ENCODE measurements at regions not wholly inside any gene's neighbourhood (a gene's known extent, or its start where the extent isn't known, plus 50 kb on each side); places are given as distances from the start of the nearest gene placed in this dataset.

- TF ChIP-seq CTCF (IDR thresholded peaks at IDR 0.05; ENCODE audit: insufficient read depth, missing control alignments) = no peak
- DNase-seq (ENCODE audit: insufficient read length, low spot score) (no peak), FAIRE-seq (no peak)
Measured at GRCh38 chr16:54385141-54385540, 98.6 kb upstream of the IRX3 start.

GRCh38 chr16:54381601-54382313 lies 95.2 kb upstream of the IRX3 start:
- no peak for TF ChIP-seq CTCF (IDR thresholded peaks at IDR 0.05; ENCODE audit: insufficient read depth, missing control alignments)
- FAIRE-seq = no peak
- DNase-seq (ENCODE audit: insufficient read length, low spot score) = no peak

GRCh38 chr16:54375071-54375470 lies 88.5 kb upstream of the IRX3 start:
- DNase-seq (ENCODE audit: insufficient read length, low spot score) (no peak), FAIRE-seq (no peak)
- TF ChIP-seq CTCF (IDR thresholded peaks at IDR 0.05; ENCODE audit: insufficient read depth, missing control alignments) = no peak

- FAIRE-seq = no peak
Measured at GRCh38 chr16:54373534-54374520, 87.2 kb upstream of the IRX3 start.

GRCh38 chr16:54370278-54371040 lies 83.9 kb upstream of the IRX3 start:
- TF ChIP-seq CTCF (IDR thresholded peaks at IDR 0.05; ENCODE audit: insufficient read depth, missing control alignments) = no peak
- FAIRE-seq = no peak
- no peak for DNase-seq (ENCODE audit: insufficient read length, low spot score)

More at GRCh38 chr16:54373534-54374520, 87.2 kb upstream of the IRX3 start:
- DNase-seq (ENCODE audit: insufficient read length, low spot score) = no peak
- TF ChIP-seq CTCF (IDR thresholded peaks at IDR 0.05; ENCODE audit: insufficient read depth, missing control alignments) = no peak

GRCh38 chr16:54369861-54370260 lies 83.3 kb upstream of the IRX3 start:
- FAIRE-seq = no peak
- DNase-seq (ENCODE audit: insufficient read length, low spot score) = no peak

More at GRCh38 chr16:54369861-54370260, 83.3 kb upstream of the IRX3 start:
- no peak for TF ChIP-seq CTCF (IDR thresholded peaks at IDR 0.05; ENCODE audit: insufficient read depth, missing control alignments)
